ENCODE measurements at regions not wholly inside any gene's neighbourhood (a gene's known extent, or its start where the extent isn't known, plus 50 kb on each side); places are given as distances from the start of the nearest gene placed in this dataset.
"Not testable (repeated sequence)": the region's sequence is repeated elsewhere in the genome, so short reads cannot be mapped to it uniquely, and the experiment has no call there.

DNA sequence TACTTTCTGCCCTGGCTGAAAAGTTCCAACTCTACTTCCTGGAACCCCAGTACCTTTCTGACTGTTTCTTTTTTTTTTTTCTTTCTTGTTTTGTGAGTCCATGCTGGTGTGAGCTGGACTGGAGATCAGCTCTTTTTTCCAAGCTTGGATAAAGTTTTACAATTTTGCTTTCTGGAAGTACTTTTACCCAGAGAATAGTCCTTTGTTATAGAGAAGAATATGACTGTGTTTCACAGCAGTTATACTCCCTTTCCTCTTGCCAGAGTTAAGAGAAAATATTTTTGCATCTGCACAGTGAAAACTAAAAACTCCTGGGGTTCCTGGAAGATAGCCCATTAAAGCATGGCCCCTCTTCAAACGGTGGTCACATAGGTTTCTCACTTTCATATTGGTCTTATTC is 1100.6 kb downstream of the OTOL1 start:
- FAIRE-seq (no peak), DNase-seq (ENCODE audit: insufficient read length, low spot score) (no peak)

GRCh38 chr3:162598500-162598899 is 1101.9 kb downstream of the OTOL1 start:
- not testable (repeated sequence) for DNase-seq (ENCODE audit: insufficient read length, low spot score); FAIRE-seq

- FAIRE-seq; DNase-seq (ENCODE audit: insufficient read length, low spot score): not testable (repeated sequence)
Measured at GRCh38 chr3:162599742-162600141, 1103.1 kb downstream of the OTOL1 start.

DNA sequence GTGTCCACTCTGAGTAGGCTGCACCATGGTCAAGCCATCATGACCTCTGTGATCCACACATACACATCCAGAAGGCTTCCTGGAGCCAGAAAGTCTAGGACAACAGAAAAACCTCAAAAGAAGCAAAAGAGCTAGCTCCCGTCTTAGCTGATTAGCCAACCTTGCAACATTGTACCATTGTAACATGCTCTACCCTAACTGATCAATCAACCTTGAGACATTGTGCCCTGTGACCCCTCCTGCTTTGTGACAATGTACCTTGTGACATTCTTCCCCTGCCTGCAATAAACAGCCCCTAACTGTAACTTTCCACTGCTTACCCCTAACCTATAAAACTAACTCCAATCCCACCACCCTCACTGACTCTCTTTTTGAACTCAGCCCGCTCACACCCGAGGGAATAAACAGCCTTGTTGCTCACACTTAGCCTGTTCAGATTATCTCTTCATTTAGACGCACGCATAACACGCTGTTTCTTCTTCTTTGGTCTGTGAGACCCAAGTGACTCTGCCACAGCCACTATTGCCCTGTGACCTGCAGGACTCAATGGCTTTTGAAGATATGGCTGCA is 1104.6 kb downstream of the OTOL1 start:
- DNase-seq (ENCODE audit: insufficient read length, low spot score) (no peak), FAIRE-seq (no peak)

GRCh38 chr3:162602619-162603018 is 1106.0 kb downstream of the OTOL1 start:
- FAIRE-seq, result no peak
- DNase-seq (ENCODE audit: insufficient read length, low spot score), result no peak

- FAIRE-seq (no peak), DNase-seq (ENCODE audit: insufficient read length, low spot score) (no peak)
Measured at GRCh38 chr3:162605651-162606204, 1109.1 kb downstream of the OTOL1 start.

- DNase-seq (ENCODE audit: insufficient read length, low spot score) (no peak), FAIRE-seq (no peak)
Measured at GRCh38 chr3:162610261-162610660, 1113.7 kb downstream of the OTOL1 start.

GRCh38 chr3:162612991-162613390 is 1116.4 kb downstream of the OTOL1 start:
- FAIRE-seq, result no peak
- DNase-seq (ENCODE audit: insufficient read length, low spot score), result no peak

DNA sequence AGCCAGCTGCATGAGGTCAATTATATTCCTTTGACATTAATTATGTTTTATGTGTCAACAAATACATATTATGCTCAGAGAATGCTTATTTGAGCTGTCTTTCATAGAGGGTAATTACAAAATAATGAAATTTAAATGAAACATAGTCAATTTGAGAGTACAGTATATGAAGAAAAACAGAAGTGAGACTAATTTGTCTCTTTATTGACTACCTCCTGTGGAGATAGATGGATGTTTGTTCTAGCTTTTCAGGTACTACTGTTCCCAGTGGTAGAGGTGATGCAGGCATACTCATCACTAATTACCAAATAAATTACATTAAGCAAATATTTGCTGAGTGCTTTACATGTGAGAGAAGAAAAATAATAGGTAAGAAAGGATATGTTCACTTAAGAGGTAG is 1129.6 kb downstream of the OTOL1 start:
- DNase-seq (ENCODE audit: insufficient read length, low spot score) (no peak), FAIRE-seq (no peak)

DNA sequence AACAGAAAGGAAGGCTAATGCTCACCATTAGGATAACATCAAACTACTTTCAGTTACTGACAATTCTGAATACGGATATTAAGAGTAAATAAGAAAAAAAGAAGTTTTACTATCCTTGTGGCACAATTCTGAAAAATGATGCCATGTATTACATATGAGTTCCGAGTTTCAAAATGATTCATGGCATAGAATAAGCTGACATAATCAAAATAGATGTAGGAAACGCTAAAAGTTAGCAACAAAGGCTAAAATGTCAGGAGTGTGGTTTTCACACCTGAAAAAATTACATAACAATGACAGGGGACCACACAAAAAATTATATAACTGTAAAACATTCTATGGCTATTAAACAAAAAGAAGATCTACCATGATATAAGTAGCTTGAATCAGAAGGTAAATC is 1131.9 kb downstream of the OTOL1 start:
- DNase-seq (ENCODE audit: insufficient read length, low spot score), result no peak
- FAIRE-seq, result no peak

GRCh38 chr3:162629372-162629771 is 1132.8 kb downstream of the OTOL1 start:
- no peak for DNase-seq (ENCODE audit: insufficient read length, low spot score)
- no peak for FAIRE-seq

- FAIRE-seq, result no peak
Measured at GRCh38 chr3:162632672-162633071, 1136.1 kb downstream of the OTOL1 start.

GRCh38 chr3:162640208-162640607 is 1143.6 kb downstream of the OTOL1 start:
- not testable (repeated sequence) for FAIRE-seq; DNase-seq (ENCODE audit: insufficient read length, low spot score)

More at GRCh38 chr3:162632672-162633071, 1136.1 kb downstream of the OTOL1 start:
- DNase-seq (ENCODE audit: insufficient read length, low spot score), result no peak

- no peak for DNase-seq (ENCODE audit: insufficient read length, low spot score)
- no peak for FAIRE-seq
Measured at GRCh38 chr3:162641317-162641716, 1144.7 kb downstream of the OTOL1 start.

- FAIRE-seq (no peak), DNase-seq (ENCODE audit: insufficient read length, low spot score) (no peak)
Measured at GRCh38 chr3:162641907-162642306, 1145.3 kb downstream of the OTOL1 start.

GRCh38 chr3:162643245-162643644 is 1146.6 kb downstream of the OTOL1 start:
- DNase-seq (ENCODE audit: insufficient read length, low spot score) (no peak), FAIRE-seq (no peak)

DNA sequence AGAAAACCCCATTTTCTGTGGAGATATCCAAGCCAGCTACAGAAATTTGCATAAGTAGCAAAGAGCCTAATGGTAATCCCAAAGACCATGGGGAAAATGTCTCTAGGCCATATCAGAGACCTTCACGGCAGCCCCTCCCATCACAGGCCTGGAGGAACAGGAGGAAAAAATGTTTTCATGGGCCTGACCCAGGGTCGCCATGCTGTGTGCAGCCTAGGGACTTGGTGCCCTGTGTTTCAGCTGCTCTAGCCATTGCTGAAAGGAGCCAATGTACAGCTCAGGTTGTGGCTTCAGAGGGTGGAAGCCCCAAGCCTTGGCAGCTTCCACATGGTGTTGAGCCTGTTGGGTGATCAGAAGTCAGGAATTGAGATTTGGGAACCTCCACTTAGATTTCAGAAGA is 1150.7 kb downstream of the OTOL1 start:
- DNase-seq (ENCODE audit: insufficient read length, low spot score), result no peak
- FAIRE-seq, result no peak

GRCh38 chr3:162658003-162658402 is 1161.4 kb downstream of the OTOL1 start:
- DNase-seq (ENCODE audit: insufficient read length, low spot score) (no peak), FAIRE-seq (no peak)

GRCh38 chr3:162665684-162666391 is 1169.2 kb downstream of the OTOL1 start:
- FAIRE-seq (no peak), DNase-seq (ENCODE audit: insufficient read length, low spot score) (no peak)

DNA sequence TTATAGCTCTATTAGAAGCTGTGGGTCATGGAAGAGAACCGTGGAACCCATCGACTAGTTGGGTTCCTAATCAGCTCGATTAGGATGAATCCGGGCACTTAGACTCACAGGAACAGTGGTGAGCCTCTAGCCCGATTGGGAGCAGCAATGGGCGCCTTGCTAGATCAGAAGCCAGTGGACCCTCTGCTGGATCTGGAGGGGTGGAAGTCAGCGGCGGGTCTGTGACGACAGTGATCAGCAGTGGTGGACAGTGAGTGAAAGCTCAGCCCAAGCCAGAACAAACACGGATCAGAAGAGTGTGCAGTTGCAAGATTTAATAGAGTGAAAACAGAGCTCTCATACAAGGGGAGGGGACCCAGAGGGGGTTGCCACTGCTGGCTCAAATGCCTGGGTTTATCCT is 1170.2 kb downstream of the OTOL1 start:
- FAIRE-seq (no peak), DNase-seq (ENCODE audit: insufficient read length, low spot score) (no peak)

DNA sequence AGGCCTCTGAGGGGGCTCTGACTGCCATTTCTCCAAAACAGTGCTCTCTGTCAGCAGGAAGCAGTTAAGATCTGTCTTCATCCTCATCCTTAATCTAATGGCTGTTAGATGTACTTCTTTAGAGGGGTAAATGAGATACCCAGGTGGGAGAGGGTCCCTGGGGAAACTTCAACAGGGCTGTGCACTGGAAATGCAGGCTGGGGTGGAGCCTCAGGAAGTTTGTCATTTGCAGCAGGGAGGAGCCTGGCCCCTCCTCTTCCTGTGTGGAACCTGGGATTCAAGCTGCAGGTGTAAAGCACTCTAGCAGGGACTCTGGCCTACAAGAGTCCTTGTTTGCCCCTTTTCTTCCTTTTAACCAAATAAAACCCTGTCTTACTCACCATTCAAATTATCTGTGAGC is 1173.6 kb downstream of the OTOL1 start:
- DNase-seq (ENCODE audit: insufficient read length, low spot score) (no peak), FAIRE-seq (no peak)

- DNase-seq (ENCODE audit: insufficient read length, low spot score), result no peak
- FAIRE-seq, result no peak
Measured at GRCh38 chr3:162677475-162677874, 1180.9 kb downstream of the OTOL1 start.
